Natural killer cell (primary cell): ENCODE measurements at regions not wholly inside any gene's neighbourhood (a gene's known extent, or its start where the extent isn't known, plus 50 kb on each side); places are given as distances from the start of the nearest gene placed in this dataset.
"Not testable (repeated sequence)": the region's sequence is repeated elsewhere in the genome, so short reads cannot be mapped to it uniquely, and the experiment has no call there.

Experiments
- ATAC-seq, 3 donors: fragments of 150-1000 bp in 2 of 3; fragments of 200-7000 bp in 1 of 3; cut with Tn5 transposase; 1 replicate in 1 of 3; 2 replicates in 2 of 3; pipeline ENCODE4 v1.10.0; 2021; ENCODE audit warnings: mild to moderate bottlenecking in 2 of 3, moderate library complexity in 2 of 3
- DNase-seq, 2 donors: peaks; one replicate each; pipeline versions ENCODE4 v3.0.0 to v3.0.0-alpha.2; 2013 to 2021; ENCODE audit warnings: mixed read lengths in 1 of 2
- H3K27ac ChIP-seq: one replicate; pipeline ENCODE4 v1.5.1; 2013; ENCODE audit warnings: mild to moderate bottlenecking, low read length
- H3K27me3 ChIP-seq: one replicate; pipeline ENCODE4 v1.6.1; 2013; ENCODE audit warnings: low read length; ENCODE audit not compliant: control insufficient read depth, insufficient read depth
- H3K36me3 ChIP-seq: one replicate; pipeline ENCODE4 v1.6.1; 2013; ENCODE audit warnings: low read length; ENCODE audit not compliant: control insufficient read depth, insufficient read depth
- H3K4me1 ChIP-seq: one replicate; pipeline ENCODE4 v1.6.1; 2013; ENCODE audit warnings: low read length; ENCODE audit not compliant: control insufficient read depth, insufficient read depth
- H3K4me3 ChIP-seq: one replicate; pipeline ENCODE4 v1.5.1; 2013; ENCODE audit warnings: low read length
- H3K9me3 ChIP-seq: one replicate; pipeline ENCODE4 v1.6.1; 2013; ENCODE audit warnings: low read length; ENCODE audit not compliant: control insufficient read depth, insufficient read depth
- H3K27ac Mint-ChIP-seq, 2 donors: one replicate each; pipeline ENCODE4 v1.8.0; 2022; ENCODE audit warnings: mild to moderate bottlenecking in 2 of 2, mixed read lengths in 2 of 2, moderate library complexity in 1 of 2
- H3K27me3 Mint-ChIP-seq, 2 donors: one replicate each; pipeline ENCODE4 v1.8.0; 2022; ENCODE audit warnings: low read depth in 2 of 2, mixed read lengths in 2 of 2
- H3K36me3 Mint-ChIP-seq: one replicate; pipeline ENCODE4 v1.8.0; 2022; ENCODE audit warnings: mixed read lengths
- H3K4me1 Mint-ChIP-seq, 2 donors: one replicate each; pipeline ENCODE4 v1.8.0; 2022; ENCODE audit warnings: mixed read lengths in 2 of 2
- H3K4me3 Mint-ChIP-seq: one replicate; pipeline ENCODE4 v1.8.0; 2022; ENCODE audit warnings: mild to moderate bottlenecking, moderate library complexity, mixed read lengths
- H3K9me3 Mint-ChIP-seq, 2 donors: one replicate each; pipeline ENCODE4 v1.8.0; 2022; ENCODE audit warnings: mixed read lengths in 2 of 2
- WGBS: methylation state at CpG from one replicate; pipeline ENCODE4 v1.1.7; 2013; ENCODE audit warnings: missing lambda C conversion rate; ENCODE audit not compliant: insufficient coverage; 5-methylcytosine and 5-hydroxymethylcytosine counted together
- intact Hi-C: fragments of 100-400 bp; cut with micrococcal nuclease; formaldehyde crosslinking; loops from one replicate; pipeline ENCODE4 v1.14.2; 2022
- TF ChIP-seq, protein P1 (sequence below): fragments of 200-600 bp; IDR thresholded peaks from one replicate; pipeline ENCODE4 v1.8.0; 2022; ENCODE audit warnings: antibody characterized with exemption

DNA sequence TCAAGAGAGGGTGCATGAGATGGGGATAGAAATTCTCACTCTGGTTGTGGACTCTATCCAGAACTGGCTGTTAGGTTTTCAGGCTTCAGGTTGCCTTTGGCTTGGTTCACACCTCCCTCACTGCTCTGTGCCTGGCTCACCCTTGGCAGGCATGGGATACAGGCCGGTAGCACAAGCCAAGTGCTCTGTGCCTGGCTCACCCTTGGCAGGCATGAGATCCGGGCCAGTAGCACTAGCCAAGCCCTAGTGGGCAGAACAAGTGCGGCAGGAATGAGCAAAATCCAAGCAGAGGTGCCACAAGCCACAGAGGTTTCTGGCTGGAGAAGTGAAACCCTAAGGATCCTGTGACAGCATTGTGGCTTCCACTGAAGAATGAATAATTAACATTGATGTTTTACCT is 1642.3 kb downstream of the C4orf33 start:
- Histone ChIP-seq H3K27me3 (no peaks in the 10 kb centered on the region), H3K4me1 (no peaks in the 10 kb centered on the region), H3K27ac (no peak overlapping the region), H3K36me3 (no peaks in the 10 kb centered on the region), H3K9me3 (peaks cover 10% of the 10 kb centered on the region), H3K4me3 (no peak overlapping the region)
- 82% methylated on average over 3 of the region's 3 CpGs for WGBS
- no peak for DNase-seq
- TF ChIP-seq, protein P1, sequence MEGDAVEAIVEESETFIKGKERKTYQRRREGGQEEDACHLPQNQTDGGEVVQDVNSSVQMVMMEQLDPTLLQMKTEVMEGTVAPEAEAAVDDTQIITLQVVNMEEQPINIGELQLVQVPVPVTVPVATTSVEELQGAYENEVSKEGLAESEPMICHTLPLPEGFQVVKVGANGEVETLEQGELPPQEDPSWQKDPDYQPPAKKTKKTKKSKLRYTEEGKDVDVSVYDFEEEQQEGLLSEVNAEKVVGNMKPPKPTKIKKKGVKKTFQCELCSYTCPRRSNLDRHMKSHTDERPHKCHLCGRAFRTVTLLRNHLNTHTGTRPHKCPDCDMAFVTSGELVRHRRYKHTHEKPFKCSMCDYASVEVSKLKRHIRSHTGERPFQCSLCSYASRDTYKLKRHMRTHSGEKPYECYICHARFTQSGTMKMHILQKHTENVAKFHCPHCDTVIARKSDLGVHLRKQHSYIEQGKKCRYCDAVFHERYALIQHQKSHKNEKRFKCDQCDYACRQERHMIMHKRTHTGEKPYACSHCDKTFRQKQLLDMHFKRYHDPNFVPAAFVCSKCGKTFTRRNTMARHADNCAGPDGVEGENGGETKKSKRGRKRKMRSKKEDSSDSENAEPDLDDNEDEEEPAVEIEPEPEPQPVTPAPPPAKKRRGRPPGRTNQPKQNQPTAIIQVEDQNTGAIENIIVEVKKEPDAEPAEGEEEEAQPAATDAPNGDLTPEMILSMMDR: no peak
- Mint-ChIP-seq H3K27ac (no peak overlapping the region), H3K27me3 (no peaks in the 10 kb centered on the region), H3K9me3 (peaks cover 12 to 26% of the 10 kb centered on the region in 2 donors), H3K4me3 (no peak overlapping the region), H3K36me3 (no peaks in the 10 kb centered on the region), H3K4me1 (no peaks in the 10 kb centered on the region)
- intact Hi-C loops: no loop called here
- ATAC-seq: no peak

DNA sequence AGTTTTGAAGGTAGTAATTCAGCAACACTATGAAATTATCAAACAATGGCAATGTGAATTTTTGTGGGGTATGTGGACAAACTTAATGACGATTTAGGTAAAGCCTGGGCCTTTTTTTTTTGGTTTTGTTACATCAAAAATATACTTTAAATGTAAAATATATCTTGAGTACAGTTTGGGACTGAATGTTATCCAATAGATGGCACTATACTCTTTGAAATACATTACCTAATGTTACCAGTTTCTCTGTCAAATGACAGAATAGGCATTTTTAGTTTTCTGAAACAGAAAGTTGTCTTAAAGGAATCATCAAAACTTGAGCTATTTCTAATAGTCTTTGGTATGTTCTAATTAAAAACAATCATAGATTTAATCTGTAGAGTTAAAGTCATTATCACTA is 1651.9 kb downstream of the C4orf33 start:
- no CpG with 5 or more reads among the region's 1 CpG for WGBS
- intact Hi-C loops: no loop called here
- Histone ChIP-seq H3K4me1 (no peaks in the 10 kb centered on the region), H3K27ac (no peak overlapping the region), H3K27me3 (no peaks in the 10 kb centered on the region), H3K36me3 (no peaks in the 10 kb centered on the region), H3K9me3 (no peaks in the 10 kb centered on the region), H3K4me3 (no peak overlapping the region)
- TF ChIP-seq, protein P1: no peak
- Mint-ChIP-seq H3K27me3 (no peaks in the 10 kb centered on the region), H3K9me3 (peaks cover 6 to 8% of the 10 kb centered on the region in 2 donors), H3K27ac (no peak overlapping the region), H3K4me3 (no peak overlapping the region), H3K4me1 (no peaks in the 10 kb centered on the region), H3K36me3 (no peaks in the 10 kb centered on the region)
- DNase-seq: no peak
- ATAC-seq: no peak

- Mint-ChIP-seq H3K4me3 (no peak overlapping the region), H3K9me3 (peaks cover 9% of the 10 kb centered on the region in 2 donors), H3K27me3 (no peaks in the 10 kb centered on the region), H3K4me1 (no peaks in the 10 kb centered on the region), H3K27ac (no peak overlapping the region), H3K36me3 (no peaks in the 10 kb centered on the region)
- Histone ChIP-seq H3K9me3 (no peaks in the 10 kb centered on the region), H3K36me3 (no peaks in the 10 kb centered on the region), H3K4me1 (no peaks in the 10 kb centered on the region), H3K27me3 (no peaks in the 10 kb centered on the region), H3K4me3 (no peak overlapping the region), H3K27ac (no peak overlapping the region)
- WGBS: 90% methylated on average over 2 of the region's 2 CpGs
- TF ChIP-seq, protein P1: no peak
- DNase-seq (no peak), ATAC-seq (no peak)
- intact Hi-C loops: no loop called here
These were observed 1658.0 kb downstream of the C4orf33 start for GRCh38 chr4:130753926-130754325.

DNA sequence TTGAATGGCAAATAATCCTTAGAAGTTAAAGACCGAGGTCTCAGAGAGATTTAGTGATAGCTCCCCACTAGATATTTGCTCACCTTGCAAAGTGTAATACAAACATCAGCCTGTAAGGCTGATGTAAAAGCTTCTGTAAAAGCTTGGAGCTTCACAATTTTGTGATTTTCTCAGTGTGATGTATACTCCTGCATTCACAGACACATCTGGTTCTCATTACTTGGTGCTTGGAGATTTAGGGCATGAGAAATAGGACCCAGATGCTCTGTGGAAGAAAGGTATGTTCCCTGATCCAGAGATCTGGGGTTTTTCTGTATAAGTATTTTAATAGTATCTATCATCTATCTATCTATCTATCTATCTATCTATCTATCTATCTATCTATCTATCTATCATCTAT is 1664.3 kb downstream of the C4orf33 start:
- TF ChIP-seq, protein P1: no peak
- no peaks in the 10 kb centered on the region for H3K27me3 Mint-ChIP-seq
- DNase-seq: no peak
- Histone ChIP-seq H3K27me3 (no peaks in the 10 kb centered on the region), H3K9me3 (no peaks in the 10 kb centered on the region), H3K27ac (no peak overlapping the region), H3K4me3 (no peak overlapping the region), H3K36me3 (no peaks in the 10 kb centered on the region), H3K4me1 (no peaks in the 10 kb centered on the region)
- intact Hi-C loops: no loop called here
- no peaks in the 10 kb centered on the region for H3K4me1 Mint-ChIP-seq
- H3K36me3 Mint-ChIP-seq: no peaks in the 10 kb centered on the region
- ATAC-seq: no peak
- peaks cover 6 to 17% of the 10 kb centered on the region in 2 donors for H3K9me3 Mint-ChIP-seq
- no CpG with 5 or more reads among the region's 1 CpG for WGBS
- no peak overlapping the region for H3K27ac Mint-ChIP-seq
- no peak overlapping the region for H3K4me3 Mint-ChIP-seq

DNA sequence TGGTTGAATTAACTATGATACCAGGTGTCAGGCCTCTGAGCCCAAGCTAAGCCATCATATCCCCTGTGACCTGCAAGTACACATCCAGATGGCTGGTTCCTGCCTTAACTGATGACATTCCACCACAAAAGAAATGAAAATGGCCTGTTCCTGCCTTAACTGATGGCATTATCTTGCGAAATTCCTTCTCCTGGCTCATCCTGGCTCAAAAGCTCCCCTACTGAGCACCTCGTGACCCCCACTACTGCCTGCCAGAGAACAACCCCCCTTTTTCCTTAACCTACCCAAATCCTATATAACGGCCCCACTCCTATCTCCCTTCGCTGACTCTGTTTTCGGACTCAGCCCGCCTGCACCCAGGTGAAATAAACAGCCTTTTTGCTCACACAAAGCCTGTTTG is 1671.4 kb downstream of the C4orf33 start:
- ATAC-seq: not testable (repeated sequence)
- WGBS: 83% methylated on average over 6 of the region's 6 CpGs

More for the DNA sequence above, 1671.4 kb downstream of the C4orf33 start:
- intact Hi-C loops, H3K27me3 ChIP-seq, H3K4me3 Mint-ChIP-seq, H3K27ac Mint-ChIP-seq, H3K4me1 Mint-ChIP-seq, H3K27ac ChIP-seq, H3K36me3 ChIP-seq, H3K4me3 ChIP-seq, H3K36me3 Mint-ChIP-seq, H3K4me1 ChIP-seq, H3K9me3 ChIP-seq, H3K27me3 Mint-ChIP-seq, DNase-seq: not testable (repeated sequence)
- H3K9me3 Mint-ChIP-seq: peaks cover 20 to 30% of the 10 kb centered on the region in 2 donors
